Caco-2 (cell line): ENCODE measurements at regions not wholly inside any gene's neighbourhood (a gene's known extent, or its start where the extent isn't known, plus 50 kb on each side); places are given as distances from the start of the nearest gene placed in this dataset.

Experiments used
- BruUV-seq: library from RNA; stranded (reverse); fragments of 400-500 nt; replicated peaks from 2 replicates; lab custom pipeline; 2021; lab: Mats Ljungman, UMichigan
- CTCF ChIA-PET: fragments of 300-600 bp; sonication (Branson Sonifier 250); formaldehyde crosslinking; loops from one replicate; lab custom pipeline; 2022; ENCODE audit warnings: antibody characterized with exemption; lab: Charles Lee
- POLR2A ChIA-PET: fragments of 300-600 bp; sonication (Branson Sonifier 250); formaldehyde crosslinking; loops from one replicate; lab custom pipeline; 2022; ENCODE audit warnings: antibody characterized with exemption; lab: Charles Lee
- DNase-seq, 2 experiments: peaks; one replicate each; pipeline versions ENCODE4 v3.0.0 to v3.0.0-alpha.2; 2020 to 2022
- H3K27me3 ChIP-seq: replicated peaks from 2 replicates; pipeline ENCODE4 v1.6.0; 2011; ENCODE audit warnings: low read length; ENCODE audit not compliant: control insufficient read depth, insufficient read depth
- H3K36me3 ChIP-seq: 2 replicates; pipeline ENCODE4 v1.5.1; 2011; ENCODE audit warnings: low read length; ENCODE audit not compliant: control insufficient read depth, insufficient read depth
- H3K4me1 ChIP-seq: fragments of 250-450 bp; sonication (Bioruptor Pico); 2 replicates; pipeline ENCODE4 v1.5.1; 2020; ENCODE audit warnings: mild to moderate bottlenecking
- H3K4me3 ChIP-seq: 2 replicates; pipeline ENCODE4 v1.5.1; 2011; ENCODE audit warnings: low read depth, mild to moderate bottlenecking, control low read depth, low read length
- H3K9me3 ChIP-seq: fragments of 250-450 bp; sonication (Bioruptor Pico); 2 replicates; pipeline ENCODE4 v1.5.1; 2020; ENCODE audit warnings: mild to moderate bottlenecking, moderate library complexity
- H3K27ac Mint-ChIP-seq: one replicate; pipeline ENCODE4 v1.8.0; 2022; ENCODE audit warnings: mixed read lengths; ENCODE audit not compliant: unreplicated experiment
- H3K27me3 Mint-ChIP-seq: one replicate; pipeline ENCODE4 v1.8.0; 2022; ENCODE audit warnings: mixed read lengths; ENCODE audit not compliant: insufficient read depth, unreplicated experiment
- H3K36me3 Mint-ChIP-seq: one replicate; pipeline ENCODE4 v1.8.0; 2022; ENCODE audit warnings: mild to moderate bottlenecking, mixed read lengths; ENCODE audit not compliant: insufficient read depth, unreplicated experiment
- H3K4me1 Mint-ChIP-seq: one replicate; pipeline ENCODE4 v1.8.0; 2022; ENCODE audit warnings: low read depth, mixed read lengths; ENCODE audit not compliant: unreplicated experiment
- H3K4me3 Mint-ChIP-seq: one replicate; pipeline ENCODE4 v1.8.0; 2022; ENCODE audit warnings: mild to moderate bottlenecking, moderate library complexity, mixed read lengths; ENCODE audit not compliant: unreplicated experiment
- H3K9me3 Mint-ChIP-seq: one replicate; pipeline ENCODE4 v1.8.0; 2022; ENCODE audit warnings: mixed read lengths; ENCODE audit not compliant: unreplicated experiment
- CTCF ChIP-seq, 2 experiments: fragments of 200-600 bp in 1 of 2; IDR thresholded peaks; 1 replicate in 1 of 2; 2 replicates in 1 of 2; pipeline versions ENCODE4 v1.5.1 to v1.8.0; 2011 to 2022; ENCODE audit warnings: antibody characterized with exemption in 1 of 2, control low read depth in 1 of 2, inconsistent platforms in 1 of 2, low read depth in 1 of 2, low read length in 1 of 2, mild to moderate bottlenecking in 1 of 2, moderate library complexity in 1 of 2; ENCODE audit not compliant: insufficient read depth in 1 of 2, severe bottlenecking in 1 of 2, unreplicated experiment in 1 of 2
- intact Hi-C: fragments of 100-400 bp; cut with micrococcal nuclease; formaldehyde crosslinking; loops from one replicate; pipeline ENCODE4 v1.10.0; 2022; ENCODE audit not compliant: unreplicated experiment

GRCh38 chr13:57823704-57824103 is 192.2 kb downstream of the PCDH17 start:
- DNase-seq = no peak
- Mint-ChIP-seq H3K9me3 (no peaks in the 10 kb centered on the region), H3K27me3 (peaks cover 4% of the 10 kb centered on the region), H3K27ac (no peak overlapping the region), H3K36me3 (no peaks in the 10 kb centered on the region), H3K4me1 (no peaks in the 10 kb centered on the region), H3K4me3 (no peak overlapping the region)
- no TSS peak for BruUV-seq
- H3K27me3 ChIP-seq = no peaks in the 10 kb centered on the region
- TF ChIP-seq CTCF (IDR thresholded peaks at IDR 0.05; ENCODE audit: insufficient read depth in 1 of 2, low read depth in 1 of 2, low read length in 1 of 2, severe bottlenecking in 1 of 2, unreplicated experiment in 1 of 2) = no peak
- no peaks in the 10 kb centered on the region for H3K9me3 ChIP-seq
- H3K36me3 ChIP-seq = no peaks in the 10 kb centered on the region
- ChIA-PET CTCF (no interaction called here), POLR2A (no interaction called here)
- no peaks in the 10 kb centered on the region for H3K4me1 ChIP-seq
- intact Hi-C loops = no loop called here
- no peak overlapping the region for H3K4me3 ChIP-seq

GRCh38 chr13:57824121-57824520 is 192.6 kb downstream of the PCDH17 start:
- Histone ChIP-seq H3K4me1 (no peaks in the 10 kb centered on the region), H3K9me3 (no peaks in the 10 kb centered on the region), H3K27me3 (no peaks in the 10 kb centered on the region), H3K36me3 (no peaks in the 10 kb centered on the region), H3K4me3 (no peak overlapping the region)
- Mint-ChIP-seq H3K4me3 (no peak overlapping the region), H3K27ac (no peak overlapping the region), H3K4me1 (no peaks in the 10 kb centered on the region), H3K27me3 (peaks cover 4% of the 10 kb centered on the region), H3K36me3 (no peaks in the 10 kb centered on the region), H3K9me3 (no peaks in the 10 kb centered on the region)
- DNase-seq = no peak
- no TSS peak for BruUV-seq
- POLR2A ChIA-PET = no interaction called here
- no peak for TF ChIP-seq CTCF (IDR thresholded peaks at IDR 0.05; ENCODE audit: insufficient read depth in 1 of 2, low read depth in 1 of 2, low read length in 1 of 2, severe bottlenecking in 1 of 2, unreplicated experiment in 1 of 2)
- CTCF ChIA-PET = no interaction called here
- intact Hi-C loops = no loop called here

- H3K9me3 Mint-ChIP-seq = no peaks in the 10 kb centered on the region
Observed at GRCh38 chr13:57825066-57825465, 193.5 kb downstream of the PCDH17 start.

More at GRCh38 chr13:57825066-57825465, 193.5 kb downstream of the PCDH17 start:
- ChIA-PET POLR2A (no interaction called here), CTCF (no interaction called here)
- Mint-ChIP-seq H3K36me3 (no peaks in the 10 kb centered on the region), H3K27me3 (peaks cover 4% of the 10 kb centered on the region), H3K27ac (no peak overlapping the region), H3K4me1 (no peaks in the 10 kb centered on the region), H3K4me3 (no peak overlapping the region)
- Histone ChIP-seq H3K4me3 (no peak overlapping the region), H3K36me3 (no peaks in the 10 kb centered on the region), H3K4me1 (no peaks in the 10 kb centered on the region), H3K27me3 (no peaks in the 10 kb centered on the region), H3K9me3 (no peaks in the 10 kb centered on the region)
- no peak for DNase-seq
- no TSS peak for BruUV-seq
- TF ChIP-seq CTCF (IDR thresholded peaks at IDR 0.05; ENCODE audit: insufficient read depth in 1 of 2, low read depth in 1 of 2, low read length in 1 of 2, severe bottlenecking in 1 of 2, unreplicated experiment in 1 of 2) = no peak
- intact Hi-C loops = no loop called here
